GM19438 (cell line): ENCODE measurements at regions not wholly inside any gene's neighbourhood (a gene's known extent, or its start where the extent isn't known, plus 50 kb on each side); places are given as distances from the start of the nearest gene placed in this dataset.

Experiments used
- ATAC-seq: cut with Tn5 transposase; IDR thresholded peaks from one replicate; pipeline ENCODE4 v1.9.1; 2021; ENCODE audit warnings: low read depth; ENCODE audit not compliant: unreplicated experiment

GRCh38 chr16:87000001-87000400 lies 317.2 kb downstream of the C16orf95 start:
- no peak for ATAC-seq

- no peak for ATAC-seq
These were observed 314.3 kb downstream of the C16orf95 start for GRCh38 chr16:87002717-87003413.

- ATAC-seq: no peak
These were observed 313.8 kb downstream of the C16orf95 start for GRCh38 chr16:87003414-87003755.

DNA sequence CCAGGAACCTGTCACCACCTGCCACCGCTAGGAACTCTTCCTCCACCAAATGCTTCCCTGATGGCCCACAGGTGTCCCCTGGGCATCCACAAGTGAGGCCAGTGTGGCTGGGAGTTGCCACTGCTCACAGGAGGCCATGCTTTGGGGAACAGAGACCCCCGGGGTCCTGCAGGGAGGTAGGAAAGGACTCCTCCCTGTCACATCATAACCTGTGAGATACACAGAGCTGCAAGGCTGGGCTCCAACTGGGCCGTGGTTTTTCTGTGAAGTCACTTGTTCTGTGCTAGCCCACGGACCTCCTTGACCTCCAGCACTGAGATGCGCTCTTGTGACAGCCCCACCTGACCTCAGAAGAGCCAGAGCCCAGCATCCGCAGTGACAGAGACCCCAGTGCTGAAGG lies 311.2 kb downstream of the C16orf95 start:
- ATAC-seq: no peak

GRCh38 chr16:87006789-87007745 lies 310.1 kb downstream of the C16orf95 start:
- ATAC-seq: no peak

GRCh38 chr16:87007907-87008306 lies 309.3 kb downstream of the C16orf95 start:
- no peak for ATAC-seq

DNA sequence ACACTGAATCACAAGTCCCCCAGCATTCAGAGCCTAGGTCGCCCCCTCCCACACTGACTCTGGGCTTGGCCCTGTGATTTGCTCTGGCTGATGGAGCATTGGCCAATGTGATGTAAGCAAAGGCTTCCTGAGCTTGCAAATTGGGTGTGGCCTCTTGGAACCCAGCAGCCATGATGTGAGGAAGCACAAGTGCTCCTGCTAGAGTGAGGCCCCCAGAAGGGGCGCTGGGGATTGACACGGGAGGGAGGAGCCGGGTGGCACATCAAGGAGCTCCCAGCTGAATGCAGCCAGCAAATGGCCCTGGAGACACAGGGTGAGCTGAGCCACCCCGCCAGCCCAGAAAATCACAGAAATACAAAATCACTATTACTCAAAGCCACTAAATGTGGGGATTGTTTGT lies 308.5 kb downstream of the C16orf95 start:
- no peak for ATAC-seq

- ATAC-seq: no peak
These were observed 303.9 kb downstream of the C16orf95 start for GRCh38 chr16:87012954-87013938.

GRCh38 chr16:87014112-87014511 lies 303.1 kb downstream of the C16orf95 start:
- no peak for ATAC-seq

DNA sequence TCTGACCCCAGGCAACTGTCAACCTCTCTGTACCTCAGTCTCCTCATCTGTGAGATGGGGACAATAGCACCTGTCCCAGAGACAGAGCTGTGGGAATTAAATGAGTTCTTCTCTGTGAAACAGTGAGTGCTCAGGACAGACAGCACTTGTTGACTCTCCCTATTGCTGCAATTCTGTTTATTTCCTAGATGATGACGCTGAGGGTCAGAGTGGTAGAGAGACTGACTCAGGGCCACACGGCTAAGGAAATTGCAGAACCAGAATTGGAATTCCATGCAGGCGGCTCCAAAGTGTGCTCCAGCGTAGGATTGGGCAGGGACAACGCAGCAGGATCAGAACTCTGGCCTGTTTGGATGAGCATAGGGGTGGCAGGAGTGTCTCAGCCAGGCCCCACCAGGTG lies 302.2 kb downstream of the C16orf95 start:
- ATAC-seq: no peak

DNA sequence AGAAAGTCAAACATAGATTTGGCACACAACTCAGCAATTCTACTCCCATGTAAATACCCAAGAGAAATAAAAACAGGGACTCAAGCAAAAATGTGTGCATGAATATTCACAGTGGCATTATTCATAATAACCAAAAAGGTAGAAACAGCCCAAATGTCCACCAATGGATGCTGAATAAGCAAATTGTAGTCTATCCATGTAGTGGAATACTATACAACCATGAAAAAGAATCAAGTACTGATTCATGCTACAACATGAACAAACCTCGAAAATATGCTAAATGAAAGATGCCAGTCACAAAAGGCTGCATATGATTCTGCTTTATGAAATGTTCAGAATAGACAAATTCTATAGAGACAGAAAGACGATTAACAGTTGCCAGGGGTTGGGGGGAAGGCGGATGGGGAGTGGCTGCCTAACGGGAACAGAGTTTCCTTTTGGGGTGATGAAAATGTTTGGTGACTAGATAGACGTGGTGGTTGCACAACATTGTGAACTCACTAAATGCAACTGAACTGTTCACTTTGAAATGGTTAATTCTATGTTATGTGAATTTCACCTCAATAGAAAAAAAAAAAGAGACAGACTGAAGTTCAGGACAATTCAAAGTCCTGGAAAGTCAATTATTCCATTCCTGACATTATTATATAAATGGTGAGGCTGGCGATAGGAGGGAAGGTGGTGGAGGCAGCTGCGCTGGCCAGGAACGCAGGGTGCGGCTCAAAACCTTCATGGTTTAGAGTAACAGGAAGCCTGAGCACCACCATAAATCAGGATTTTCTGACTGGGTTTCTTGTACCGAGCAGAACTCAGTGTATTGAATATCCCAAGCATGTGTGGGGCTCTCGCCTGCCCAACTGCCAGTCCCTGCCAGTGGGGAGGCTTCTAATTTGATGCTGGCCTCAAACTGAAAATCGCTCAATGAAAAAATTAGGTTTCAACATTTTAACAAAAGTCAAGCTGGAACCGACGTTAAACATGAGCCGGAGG lies 300.9 kb downstream of the C16orf95 start:
- ATAC-seq: no peak

DNA sequence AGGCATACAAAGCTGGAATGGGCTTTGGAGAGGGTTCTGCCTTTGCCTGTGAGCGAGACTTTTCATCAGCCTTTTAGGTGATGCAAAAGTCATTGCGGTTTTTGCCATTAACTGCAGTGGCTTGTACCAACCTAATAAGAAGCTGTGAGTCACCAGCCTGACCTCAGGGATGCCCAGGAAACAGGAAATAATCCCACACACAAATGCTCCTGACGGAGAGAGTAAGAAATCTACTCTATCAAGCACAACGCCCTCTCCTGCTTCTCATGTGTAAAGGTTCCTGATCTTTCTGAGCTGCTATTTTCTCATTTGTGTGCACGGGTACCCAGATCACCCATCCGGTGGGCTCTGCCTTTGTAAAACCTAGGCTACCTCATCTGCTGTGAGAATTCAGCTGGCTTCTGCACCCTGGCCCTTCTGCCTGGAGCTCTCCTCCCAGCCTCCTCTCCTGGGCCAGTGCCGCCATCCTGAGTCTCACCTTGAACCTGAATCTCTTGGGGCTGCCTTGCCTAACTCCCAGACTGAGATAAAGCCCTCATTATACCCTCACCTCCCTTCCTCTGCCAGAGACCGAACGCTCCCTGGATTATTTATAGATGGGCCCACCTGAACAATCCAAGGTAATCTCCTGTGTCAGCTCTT lies 299.7 kb downstream of the C16orf95 start:
- ATAC-seq: no peak

GRCh38 chr16:87025676-87026075 lies 291.5 kb downstream of the C16orf95 start:
- ATAC-seq: no peak

- ATAC-seq: no peak
These were observed 290.1 kb downstream of the C16orf95 start for GRCh38 chr16:87027056-87027616.

GRCh38 chr16:87028481-87029320 lies 288.5 kb downstream of the C16orf95 start:
- ATAC-seq: no peak

DNA sequence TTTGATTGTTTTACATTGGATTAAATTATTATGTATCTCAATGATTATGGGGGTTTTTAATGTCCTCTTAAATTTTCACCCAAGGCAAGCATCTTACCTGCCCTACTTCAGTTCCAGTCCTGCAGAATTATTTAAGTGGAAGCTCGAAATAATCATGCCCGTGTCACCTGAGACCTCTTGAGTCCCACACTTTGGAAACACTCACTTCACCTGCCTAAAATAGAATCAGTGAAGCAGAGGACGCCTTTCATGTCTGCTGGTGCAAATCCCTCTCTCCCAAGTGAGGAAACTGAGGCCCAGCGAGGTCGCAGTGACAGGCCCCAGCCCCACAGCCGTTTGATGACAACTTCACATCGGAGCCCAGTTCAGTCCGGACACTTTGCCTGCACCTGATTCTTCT lies 284.6 kb downstream of the C16orf95 start:
- no peak for ATAC-seq

DNA sequence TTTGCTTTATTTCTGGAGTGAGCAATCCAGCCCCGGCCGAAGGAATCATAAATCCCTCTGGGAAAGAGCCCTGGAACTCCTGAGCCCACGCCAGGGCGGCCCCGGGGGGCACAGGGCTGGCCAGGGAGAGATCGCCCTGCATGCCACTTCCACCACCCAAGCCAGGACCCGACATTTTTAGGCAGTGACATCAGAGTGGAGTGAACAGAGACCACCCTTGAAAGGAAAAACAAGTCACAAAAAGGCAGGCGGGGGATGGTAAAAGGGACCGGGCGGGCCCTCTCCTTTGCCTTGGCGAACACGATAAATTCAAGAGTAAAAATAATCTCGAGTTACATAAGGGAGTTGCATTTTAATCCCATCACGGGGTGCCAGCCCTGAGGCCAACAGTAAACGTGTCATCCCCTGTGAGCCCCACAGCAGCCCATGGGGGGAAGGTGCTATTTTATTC lies 284.1 kb downstream of the C16orf95 start:
- no peak for ATAC-seq
